ENCODE measurements at regions not wholly inside any gene's neighbourhood (a gene's known extent, or its start where the extent isn't known, plus 50 kb on each side); places are given as distances from the start of the nearest gene placed in this dataset.

- no peak overlapping the region for H3K4me3 Mint-ChIP-seq
Observed at GRCh38 chr4:18077808-18078207, 56.3 kb upstream of the LCORL start.

More at GRCh38 chr4:18077808-18078207, 56.3 kb upstream of the LCORL start:
- Histone ChIP-seq H3K79me2 (ENCODE audit: insufficient read depth, low read length) (no peaks in the 10 kb centered on the region), H2AFZ (ENCODE audit: low read length) (no peak overlapping the region), H3K23me2 (ENCODE audit: insufficient read length, low read depth, low read length, poor library complexity, severe bottlenecking) (no peaks in the 10 kb centered on the region), H2BK20ac (ENCODE audit: low read depth, low read length, poor library complexity, severe bottlenecking) (no peak overlapping the region), H2BK15ac (ENCODE audit: low read depth, low read length) (no peak overlapping the region), H3K23ac (ENCODE audit: insufficient read length, low read depth, low read length) (no peak overlapping the region), H3K4ac (ENCODE audit: low read depth, low read length) (no peak overlapping the region), H4K5ac (ENCODE audit: insufficient read length, low read depth, low read length) (no peak overlapping the region), H3K4me1 (ENCODE audit: insufficient read depth, low read length) (no peaks in the 10 kb centered on the region), H3T11ph (ENCODE audit: low read length) (no peak overlapping the region), H2AK5ac (ENCODE audit: insufficient read length, low read length) (no peak overlapping the region), H3K14ac (ENCODE audit: insufficient read depth, low read length) (no peak overlapping the region), H2BK120ac (ENCODE audit: low read depth, low read length, poor library complexity, severe bottlenecking) (no peak overlapping the region), H4K91ac (ENCODE audit: insufficient read length, low read depth, low read length) (no peak overlapping the region), H3K79me1 (ENCODE audit: insufficient read depth, low read depth, low read length, poor library complexity, severe bottlenecking) (no peaks in the 10 kb centered on the region), H3K27me3 (ENCODE audit: insufficient read depth, low read length) (no peaks in the 10 kb centered on the region), H4K8ac (replicated peaks; ENCODE audit: insufficient read length, low read depth, low read length) (no peak overlapping the region), H2BK12ac (ENCODE audit: insufficient read length, low read depth, low read length) (no peak overlapping the region), H3K56ac (ENCODE audit: insufficient read length, low read depth, low read length) (no peak overlapping the region), H2BK5ac (ENCODE audit: insufficient read length, low read length) (no peak overlapping the region), H3K27ac (ENCODE audit: insufficient read length, low read depth, low read length) (no peak overlapping the region), H4K20me1 (ENCODE audit: control insufficient read depth, insufficient read depth, insufficient read length) (no peaks in the 10 kb centered on the region), H3K9me3 (ENCODE audit: control insufficient read depth, low read depth, low read length) (no peaks in the 10 kb centered on the region), H3K9ac (ENCODE audit: extremely low read depth, insufficient read length, low read length) (no peak overlapping the region), H3K4me2 (ENCODE audit: insufficient read depth, insufficient read length, low read length) (no peak overlapping the region), H3K18ac (ENCODE audit: insufficient read length, low read depth, low read length) (no peak overlapping the region)
- Mint-ChIP-seq H3K9me3 (peaks cover 0 to 9% of the 10 kb centered on the region in 2 experiments; a peak in 1 of 5 replicates), H3K27ac (no peak overlapping the region), H3K36me3 (ENCODE audit: insufficient read depth in 1 of 3, low read depth in 3 of 3) (no peaks in the 10 kb centered on the region; a peak in 2 of 7 replicates), H3K4me1 (no peaks in the 10 kb centered on the region), H3K27me3 (ENCODE audit: low read depth) (peaks cover 34% of the 10 kb centered on the region)
- no peak for TF ChIP-seq CTCF (conservative IDR thresholded peaks at IDR 0.05)
- DNase-seq, result no peak
- WGBS (ENCODE audit: extremely low coverage, insufficient read length, low lambda C conversion rate), result no CpG with 5 or more reads among the region's 5 CpGs
